GM19395 (cell line): ENCODE measurements at regions not wholly inside any gene's neighbourhood (a gene's known extent, or its start where the extent isn't known, plus 50 kb on each side); places are given as distances from the start of the nearest gene placed in this dataset.
"Not testable (repeated sequence)": the region's sequence is repeated elsewhere in the genome, so short reads cannot be mapped to it uniquely, and the experiment has no call there.

Experiments used
- ATAC-seq: cut with Tn5 transposase; IDR thresholded peaks from one replicate; pipeline ENCODE4 v1.9.1; 2021; ENCODE audit warnings: mild to moderate bottlenecking, moderate library complexity; ENCODE audit not compliant: unreplicated experiment

- ATAC-seq, result no peak
Observed at GRCh38 chr2:217360111-217360510, 500.2 kb upstream of the TNP1 start.

GRCh38 chr2:217357886-217358620 is 498.2 kb upstream of the TNP1 start:
- no peak for ATAC-seq

- no peak for ATAC-seq
Observed at GRCh38 chr2:217356781-217357180, 496.9 kb upstream of the TNP1 start.

- ATAC-seq, result no peak
Observed at GRCh38 chr2:217356142-217356541, 496.3 kb upstream of the TNP1 start.

GRCh38 chr2:217353591-217353990 is 493.7 kb upstream of the TNP1 start:
- no peak for ATAC-seq

GRCh38 chr2:217351378-217351777 is 491.5 kb upstream of the TNP1 start:
- ATAC-seq, result no peak

GRCh38 chr2:217349251-217349650 is 489.4 kb upstream of the TNP1 start:
- no peak for ATAC-seq

- ATAC-seq, result not testable (repeated sequence)
Observed at GRCh38 chr2:217347630-217348029, 487.8 kb upstream of the TNP1 start.

GRCh38 chr2:217346043-217346442 is 486.2 kb upstream of the TNP1 start:
- ATAC-seq, result not testable (repeated sequence)

GRCh38 chr2:217340899-217341298 is 481.0 kb upstream of the TNP1 start:
- ATAC-seq, result no peak

- ATAC-seq, result no peak
Observed at GRCh38 chr2:217340176-217340575, 480.3 kb upstream of the TNP1 start.

GRCh38 chr2:217339753-217340152 is 479.9 kb upstream of the TNP1 start:
- ATAC-seq, result no peak

GRCh38 chr2:217338306-217338916 is 478.5 kb upstream of the TNP1 start:
- no peak for ATAC-seq

GRCh38 chr2:217337771-217338170 is 477.9 kb upstream of the TNP1 start:
- ATAC-seq, result no peak

GRCh38 chr2:217336694-217337093 is 476.8 kb upstream of the TNP1 start:
- ATAC-seq, result no peak

- no peak for ATAC-seq
Observed at GRCh38 chr2:217335341-217335966, 475.6 kb upstream of the TNP1 start.

GRCh38 chr2:217334561-217334960 is 474.7 kb upstream of the TNP1 start:
- no peak for ATAC-seq

GRCh38 chr2:217332866-217333265 is 473.0 kb upstream of the TNP1 start:
- ATAC-seq, result no peak

- no peak for ATAC-seq
Observed at GRCh38 chr2:217332417-217332791, 472.5 kb upstream of the TNP1 start.

- ATAC-seq, result no peak
Observed at GRCh38 chr2:217331523-217332416, 471.9 kb upstream of the TNP1 start.

- ATAC-seq, result no peak
Observed at GRCh38 chr2:217330647-217331046, 470.8 kb upstream of the TNP1 start.
